CD4-positive, alpha-beta memory T cell (primary cell): ENCODE measurements at regions not wholly inside any gene's neighbourhood (a gene's known extent, or its start where the extent isn't known, plus 50 kb on each side); places are given as distances from the start of the nearest gene placed in this dataset.

Experiments used
- CTCF ChIA-PET: fragments of 350-600 bp; sonication (Branson Sonifier 250); formaldehyde crosslinking; loops from one replicate; lab custom pipeline; 2021; ENCODE audit warnings: inconsistent platforms; ENCODE audit not compliant: partially characterized antibody; lab: Charles Lee
- POLR2A ChIA-PET: fragments of 350-600 bp; sonication (Branson Sonifier 250); formaldehyde crosslinking; loops from one replicate; lab custom pipeline; 2021; ENCODE audit not compliant: partially characterized antibody; lab: Charles Lee
- DNase-seq, 5 donors: peaks; one replicate each; pipeline versions ENCODE4 v3.0.0 to v3.0.0-alpha.2; 2020 to 2022; ENCODE audit warnings: mixed read lengths in 1 of 5
- H3K27ac ChIP-seq: one replicate; pipeline ENCODE4 v1.7.0; 2013; ENCODE audit warnings: low read depth, low read length
- H3K27me3 ChIP-seq: 2 replicates; pipeline ENCODE4 v1.7.0; 2013; ENCODE audit warnings: mild to moderate bottlenecking, low read length, moderate library complexity; ENCODE audit not compliant: insufficient read depth
- H3K36me3 ChIP-seq: 2 replicates; pipeline ENCODE4 v1.7.0; 2013; ENCODE audit warnings: mild to moderate bottlenecking, low read length, moderate library complexity; ENCODE audit not compliant: insufficient read depth
- H3K4me1 ChIP-seq: 2 replicates; pipeline ENCODE4 v1.7.0; 2013; ENCODE audit warnings: mild to moderate bottlenecking, low read length, moderate library complexity; ENCODE audit not compliant: insufficient read depth
- H3K4me3 ChIP-seq, 2 donors: one replicate each; pipeline ENCODE4 v1.7.0; 2013; ENCODE audit warnings: low read length in 2 of 2, mild to moderate bottlenecking in 1 of 2
- H3K9me3 ChIP-seq, 2 donors: one replicate each; pipeline ENCODE4 v1.7.0; 2013; ENCODE audit warnings: low read length in 2 of 2, control low read depth in 1 of 2; ENCODE audit not compliant: control insufficient read depth in 1 of 2
- H3K27ac Mint-ChIP-seq, 7 donors: one replicate each; pipeline ENCODE4 v1.8.0; 2020 to 2021; ENCODE audit warnings: mixed read lengths in 7 of 7, mild to moderate bottlenecking in 6 of 7, inconsistent platforms in 3 of 7, moderate library complexity in 3 of 7
- H3K27me3 Mint-ChIP-seq, 2 donors: one replicate each; pipeline ENCODE4 v1.8.0; 2020 to 2021; ENCODE audit warnings: mixed read lengths in 2 of 2
- H3K36me3 Mint-ChIP-seq, 2 donors: one replicate each; pipeline ENCODE4 v1.8.0; 2020 to 2021; ENCODE audit warnings: mixed read lengths in 2 of 2, inconsistent platforms in 1 of 2, mild to moderate bottlenecking in 1 of 2
- H3K4me1 Mint-ChIP-seq, 4 donors: one replicate each; pipeline ENCODE4 v1.8.0; 2020 to 2021; ENCODE audit warnings: mixed read lengths in 4 of 4, mild to moderate bottlenecking in 1 of 4
- H3K4me3 Mint-ChIP-seq, 8 donors: one replicate each; pipeline ENCODE4 v1.8.0; 2020 to 2021; ENCODE audit warnings: mixed read lengths in 8 of 8, mild to moderate bottlenecking in 7 of 8, moderate library complexity in 6 of 8, inconsistent platforms in 3 of 8
- H3K9me3 Mint-ChIP-seq, 8 donors: one replicate each; pipeline ENCODE4 v1.8.0; 2020 to 2021; ENCODE audit warnings: mixed read lengths in 8 of 8, mild to moderate bottlenecking in 5 of 8, inconsistent platforms in 3 of 8, moderate library complexity in 1 of 8
- intact Hi-C: fragments of 100-400 bp; cut with micrococcal nuclease; formaldehyde crosslinking; loops from one replicate; pipeline ENCODE4 v1.15.1; 2023

DNA sequence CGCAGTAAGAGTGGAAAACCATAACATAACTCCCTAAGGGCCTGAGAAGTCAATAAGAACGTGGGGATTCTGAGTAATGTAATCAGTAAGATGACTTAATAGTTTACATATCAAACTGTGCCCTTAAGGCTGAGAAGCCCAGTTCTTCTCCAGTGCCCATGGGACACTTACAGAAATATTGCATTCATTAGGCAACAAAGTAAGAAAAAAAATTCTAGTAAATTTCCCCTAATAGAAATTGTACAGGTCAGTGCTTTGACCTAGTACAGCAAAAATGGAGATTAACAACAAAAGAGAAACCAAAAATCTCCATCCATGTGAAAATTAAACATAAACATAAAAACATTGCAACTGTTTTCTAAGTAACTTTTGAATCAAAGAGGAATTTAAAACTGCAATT is 139.8 kb upstream of the HS6ST1 start:
- ChIA-PET POLR2A (no interaction called here), CTCF (no interaction called here)
- intact Hi-C loops, result no loop called here

DNA sequence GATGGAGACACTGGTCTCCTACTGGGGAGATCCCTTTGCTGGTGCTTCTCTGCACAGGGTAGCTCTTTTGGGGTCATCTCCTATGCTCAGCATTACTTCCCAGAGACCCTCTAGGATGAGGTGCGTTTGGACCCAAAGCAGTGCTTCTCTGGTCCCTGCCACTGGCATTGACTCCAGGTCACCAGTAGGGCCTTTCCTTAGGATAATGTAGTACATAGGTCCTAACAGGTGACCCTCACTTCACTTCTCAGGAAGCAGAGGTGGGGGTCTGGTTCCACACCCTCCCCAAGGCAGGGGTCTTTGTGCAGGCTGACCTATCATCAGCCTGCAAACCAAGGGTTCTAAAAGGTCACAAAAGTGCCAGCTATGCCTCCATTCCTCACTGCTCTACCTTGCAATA is 145.8 kb upstream of the HS6ST1 start:
- H3K27ac ChIP-seq, result no peak overlapping the region
- H3K4me1 ChIP-seq, result no peaks in the 10 kb centered on the region
- H3K36me3 ChIP-seq, result no peaks in the 10 kb centered on the region
- H3K36me3 Mint-ChIP-seq, result no peaks in the 10 kb centered on the region
- H3K4me3 Mint-ChIP-seq, result no peak overlapping the region
- ChIA-PET CTCF (no interaction called here), POLR2A (no interaction called here)
- no peaks in the 10 kb centered on the region for H3K4me1 Mint-ChIP-seq
- no peaks in the 10 kb centered on the region for H3K27me3 ChIP-seq
- H3K4me3 ChIP-seq, result no peak overlapping the region
- intact Hi-C loops, result no loop called here
- H3K9me3 ChIP-seq, result peaks cover 0 to 10% of the 10 kb centered on the region in 2 donors
- no peak overlapping the region for H3K27ac Mint-ChIP-seq
- peaks cover 2 to 18% (median 13%) of the 10 kb centered on the region in 8 donors for H3K9me3 Mint-ChIP-seq
- no peak for DNase-seq
- H3K27me3 Mint-ChIP-seq, result no peaks in the 10 kb centered on the region

More for the DNA sequence above, 139.8 kb upstream of the HS6ST1 start:
- DNase-seq, result no peak
- H3K4me3 Mint-ChIP-seq, result no peak overlapping the region
- peaks cover 7 to 10% of the 10 kb centered on the region in 2 donors for H3K27me3 Mint-ChIP-seq
- Histone ChIP-seq H3K4me3 (no peak overlapping the region), H3K27ac (no peak overlapping the region), H3K27me3 (peaks cover 4% of the 10 kb centered on the region), H3K36me3 (no peaks in the 10 kb centered on the region), H3K9me3 (no peaks in the 10 kb centered on the region), H3K4me1 (no peaks in the 10 kb centered on the region)
- no peaks in the 10 kb centered on the region for H3K36me3 Mint-ChIP-seq
- H3K4me1 Mint-ChIP-seq, result no peaks in the 10 kb centered on the region
- H3K27ac Mint-ChIP-seq, result no peak overlapping the region
- H3K9me3 Mint-ChIP-seq, result peaks cover 0 to 4% (median 0%) of the 10 kb centered on the region in 8 donors

GRCh38 chr2:128465246-128466170 is 146.8 kb upstream of the HS6ST1 start:
- Mint-ChIP-seq H3K36me3 (no peaks in the 10 kb centered on the region), H3K4me3 (no peak overlapping the region), H3K27me3 (no peaks in the 10 kb centered on the region), H3K27ac (no peak overlapping the region), H3K4me1 (no peaks in the 10 kb centered on the region), H3K9me3 (peaks cover 2 to 27% (median 24%) of the 10 kb centered on the region in 8 donors)
- no peak overlapping the region for H3K4me3 ChIP-seq
- CTCF ChIA-PET, result no interaction called here
- H3K4me1 ChIP-seq, result no peaks in the 10 kb centered on the region
- no peaks in the 10 kb centered on the region for H3K27me3 ChIP-seq
- intact Hi-C loops, result no loop called here
- DNase-seq, result no peak
- POLR2A ChIA-PET, result no interaction called here
- H3K36me3 ChIP-seq, result no peaks in the 10 kb centered on the region
- no peak overlapping the region for H3K27ac ChIP-seq
- peaks cover 0 to 14% of the 10 kb centered on the region in 2 donors for H3K9me3 ChIP-seq

- H3K27me3 ChIP-seq, result no peaks in the 10 kb centered on the region
- Mint-ChIP-seq H3K27me3 (no peaks in the 10 kb centered on the region), H3K36me3 (no peaks in the 10 kb centered on the region), H3K4me3 (no peak overlapping the region), H3K27ac (no peak overlapping the region), H3K4me1 (no peaks in the 10 kb centered on the region), H3K9me3 (peaks cover 2 to 31% (median 26%) of the 10 kb centered on the region in 8 donors)
- no peaks in the 10 kb centered on the region for H3K36me3 ChIP-seq
- H3K9me3 ChIP-seq, result peaks cover 0 to 14% of the 10 kb centered on the region in 2 donors
- no peaks in the 10 kb centered on the region for H3K4me1 ChIP-seq
- DNase-seq, result no peak
- intact Hi-C loops, result no loop called here
- ChIA-PET POLR2A (no interaction called here), CTCF (no interaction called here)
- H3K27ac ChIP-seq, result no peak overlapping the region
- H3K4me3 ChIP-seq, result no peak overlapping the region
Measured at GRCh38 chr2:128466376-128466775, 147.7 kb upstream of the HS6ST1 start.

GRCh38 chr2:128466776-128467175 is 148.1 kb upstream of the HS6ST1 start:
- Histone ChIP-seq H3K36me3 (no peaks in the 10 kb centered on the region), H3K27me3 (no peaks in the 10 kb centered on the region), H3K9me3 (peaks cover 0 to 14% of the 10 kb centered on the region in 2 donors), H3K4me1 (no peaks in the 10 kb centered on the region), H3K4me3 (no peak overlapping the region), H3K27ac (no peak overlapping the region)
- Mint-ChIP-seq H3K36me3 (no peaks in the 10 kb centered on the region), H3K4me1 (no peaks in the 10 kb centered on the region), H3K27ac (no peak overlapping the region), H3K4me3 (no peak overlapping the region), H3K9me3 (peaks cover 2 to 31% (median 26%) of the 10 kb centered on the region in 8 donors), H3K27me3 (no peaks in the 10 kb centered on the region)
- no peak for DNase-seq
- ChIA-PET POLR2A (no interaction called here), CTCF (no interaction called here)
- intact Hi-C loops, result no loop called here

DNA sequence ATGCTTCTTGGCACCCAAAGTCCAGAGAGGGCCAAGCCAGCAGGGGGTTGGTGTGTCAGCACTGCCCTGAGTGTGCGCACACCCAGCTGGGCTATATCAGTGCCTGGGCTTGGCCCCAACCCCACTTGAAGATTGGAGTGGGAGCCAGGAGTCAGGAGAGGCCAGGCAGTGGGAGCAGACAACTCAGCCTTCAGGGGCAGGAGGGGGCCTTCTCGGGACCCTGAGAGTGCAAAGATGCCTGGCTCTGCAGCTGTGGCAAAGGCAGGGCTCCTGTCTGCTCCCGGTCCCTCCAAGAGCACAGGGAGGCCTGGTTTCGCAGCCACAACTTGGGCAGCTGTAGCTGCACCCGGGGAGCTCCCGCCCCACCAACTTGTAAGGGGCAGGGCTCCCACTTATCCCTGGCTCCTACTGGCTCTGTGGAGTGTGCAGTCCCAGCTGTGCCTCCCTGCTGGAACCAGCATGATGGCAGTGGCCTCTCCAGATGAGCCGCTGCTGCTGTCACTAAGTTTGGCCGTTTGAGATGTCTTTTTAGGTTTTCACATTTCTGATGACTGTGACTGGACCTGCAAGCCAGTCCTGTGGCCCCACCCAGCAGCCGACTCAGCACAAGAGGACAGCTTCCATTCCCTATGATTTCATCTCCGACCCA is 148.8 kb upstream of the HS6ST1 start:
- Mint-ChIP-seq H3K27ac (no peak overlapping the region), H3K27me3 (peaks cover 0 to under 1% of the 10 kb centered on the region in 2 donors), H3K9me3 (peaks cover 2 to 36% (median 28%) of the 10 kb centered on the region in 8 donors), H3K4me3 (no peak overlapping the region), H3K36me3 (no peaks in the 10 kb centered on the region), H3K4me1 (no peaks in the 10 kb centered on the region)
- Histone ChIP-seq H3K4me3 (no peak overlapping the region), H3K4me1 (no peaks in the 10 kb centered on the region), H3K27ac (no peak overlapping the region), H3K9me3 (peaks cover 0 to 14% of the 10 kb centered on the region in 2 donors), H3K36me3 (no peaks in the 10 kb centered on the region), H3K27me3 (no peaks in the 10 kb centered on the region)
- ChIA-PET POLR2A (no interaction called here), CTCF (no interaction called here)
- intact Hi-C loops, result no loop called here
- DNase-seq, result no peak

DNA sequence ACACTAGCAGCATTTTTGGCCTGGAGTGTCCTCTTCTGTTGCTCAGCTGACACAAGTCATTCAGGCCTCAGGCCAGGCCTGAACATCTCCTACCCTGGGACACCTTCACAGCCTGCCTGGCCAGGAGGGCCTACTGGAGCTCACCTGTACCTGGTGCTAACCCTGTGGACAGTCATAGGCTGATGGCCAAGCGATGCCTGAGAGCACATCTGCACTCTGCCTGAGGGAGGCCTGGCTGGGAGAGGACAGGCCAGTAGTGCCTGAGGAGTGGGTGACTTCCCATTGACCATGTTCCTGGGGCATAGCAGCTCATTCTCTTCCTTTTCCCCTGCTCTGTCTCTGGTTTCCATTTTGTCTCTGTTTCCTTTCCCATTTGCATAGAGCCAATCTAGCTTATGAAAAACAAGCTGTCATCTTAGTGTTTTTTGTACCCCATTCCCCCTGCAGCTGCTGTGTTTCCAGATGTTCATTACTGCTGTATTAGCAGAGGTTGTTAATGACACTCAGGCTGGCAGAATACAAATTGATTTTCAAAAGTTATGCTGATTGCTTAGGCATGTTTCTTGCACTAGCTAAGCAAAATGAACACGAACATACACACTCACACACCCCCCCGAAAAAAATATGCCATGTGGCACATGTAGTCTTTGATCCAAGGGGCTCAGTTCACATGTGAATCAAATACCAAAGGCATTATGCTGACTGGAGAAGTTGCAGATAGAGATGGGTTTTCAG is 149.7 kb upstream of the HS6ST1 start:
- peaks cover 0 to 3% (median 2%) of the 10 kb centered on the region in 4 donors for H3K4me1 Mint-ChIP-seq
- Histone ChIP-seq H3K4me1 (no peaks in the 10 kb centered on the region), H3K36me3 (no peaks in the 10 kb centered on the region), H3K9me3 (peaks cover 0 to 14% of the 10 kb centered on the region in 2 donors), H3K27ac (no peak overlapping the region), H3K4me3 (no peak overlapping the region), H3K27me3 (no peaks in the 10 kb centered on the region)
- intact Hi-C loops, result no loop called here
- no peak overlapping the region for H3K4me3 Mint-ChIP-seq
- H3K36me3 Mint-ChIP-seq, result no peaks in the 10 kb centered on the region
- H3K27me3 Mint-ChIP-seq, result peaks cover 5% of the 10 kb centered on the region in 2 donors
- ChIA-PET CTCF (interaction anchor here (2.0 kb wide), 1 partner anchor 8 kb away, joined by 4 read pairs; no protein-coding TSS in a partner anchor), POLR2A (no interaction called here)
- H3K9me3 Mint-ChIP-seq, result peaks cover 2 to 42% (median 28%) of the 10 kb centered on the region in 8 donors
- no peak overlapping the region for H3K27ac Mint-ChIP-seq
- no peak for DNase-seq
